ENCODE measurements at regions not wholly inside any gene's neighbourhood (a gene's known extent, or its start where the extent isn't known, plus 50 kb on each side); places are given as distances from the start of the nearest gene placed in this dataset.

- CTCF ChIA-PET = interaction anchor here (1.5 kb wide), 1 partner anchor 235 kb away, joined by 7 read pairs; no protein-coding TSS in a partner anchor
- H3K27me3 ChIP-seq (replicated peaks in 2 of 5; ENCODE audit: control insufficient read depth in 4 of 5, insufficient read depth in 5 of 5, low read length in 4 of 5) = no peaks in the 10 kb centered on the region
- 29% methylated on average over 9 of the region's 13 CpGs for WGBS (ENCODE audit: insufficient coverage)
- H3K4me3 ChIP-seq (ENCODE audit: control insufficient read depth in 1 of 7, extremely low read depth in 1 of 7, insufficient read depth in 4 of 7, low read depth in 2 of 7, low read length in 6 of 7) = peak overlapping the region in 4 of 7 experiments; percentile 3 to 56 (median 16)
- H3K27ac ChIP-seq (ENCODE audit: insufficient read depth in 1 of 2, low read depth in 1 of 2, low read length in 2 of 2, poor library complexity in 1 of 2, severe bottlenecking in 2 of 2) = no peak overlapping the region
- DNase-seq = no peak
- H3K9me3 ChIP-seq (ENCODE audit: control extremely low read depth in 1 of 5, control insufficient read depth in 4 of 5, insufficient read depth in 2 of 5, low read depth in 1 of 5, low read length in 4 of 5) = peaks cover 0 to 17% (median 5%) of the 10 kb centered on the region in 5 experiments
- POLR2A ChIA-PET = no interaction called here
- H3K4me1 ChIP-seq (ENCODE audit: control extremely low read depth in 1 of 4, control insufficient read depth in 4 of 4, insufficient read depth in 4 of 4, low read length in 3 of 4) = peaks cover 4 to 52% (median 41%) of the 10 kb centered on the region in 4 experiments
- H3K36me3 ChIP-seq (ENCODE audit: control insufficient read depth in 4 of 4, insufficient read depth in 4 of 4, low read length in 3 of 4) = no peaks in the 10 kb centered on the region
Measured at GRCh38 chr18:10284540-10285282, 169.7 kb upstream of the APCDD1 start.

GRCh38 chr18:10285283-10285640 lies 169.2 kb upstream of the APCDD1 start:
- Histone ChIP-seq H3K27me3 (replicated peaks in 2 of 5; ENCODE audit: control insufficient read depth in 4 of 5, insufficient read depth in 5 of 5, low read length in 4 of 5) (no peaks in the 10 kb centered on the region), H3K27ac (ENCODE audit: insufficient read depth in 1 of 2, low read depth in 1 of 2, low read length in 2 of 2, poor library complexity in 1 of 2, severe bottlenecking in 2 of 2) (no peak overlapping the region), H3K36me3 (ENCODE audit: control insufficient read depth in 4 of 4, insufficient read depth in 4 of 4, low read length in 3 of 4) (no peaks in the 10 kb centered on the region), H3K4me3 (ENCODE audit: control insufficient read depth in 1 of 7, extremely low read depth in 1 of 7, insufficient read depth in 4 of 7, low read depth in 2 of 7, low read length in 6 of 7) (peak overlapping the region in 3 of 7 experiments; percentile 3 to 24 (median 8)), H3K9me3 (ENCODE audit: control extremely low read depth in 1 of 5, control insufficient read depth in 4 of 5, insufficient read depth in 2 of 5, low read depth in 1 of 5, low read length in 4 of 5) (peaks cover 0 to 17% (median 5%) of the 10 kb centered on the region in 5 experiments), H3K4me1 (ENCODE audit: control extremely low read depth in 1 of 4, control insufficient read depth in 4 of 4, insufficient read depth in 4 of 4, low read length in 3 of 4) (peaks cover 4 to 58% (median 46%) of the 10 kb centered on the region in 4 experiments)
- no CpG with 5 or more reads among the region's 3 CpGs for WGBS (ENCODE audit: insufficient coverage)
- ChIA-PET POLR2A (no interaction called here), CTCF (interaction anchor here (1.5 kb wide), 1 partner anchor 235 kb away, joined by 7 read pairs; no protein-coding TSS in a partner anchor)
- peak; percentile 15 to 83 (median 73) for DNase-seq

- WGBS (ENCODE audit: insufficient coverage) = 83% methylated on average over 8 of the region's 8 CpGs
- Histone ChIP-seq H3K4me1 (ENCODE audit: control extremely low read depth in 1 of 4, control insufficient read depth in 4 of 4, insufficient read depth in 4 of 4, low read length in 3 of 4) (peaks cover 7 to 72% (median 59%) of the 10 kb centered on the region in 4 experiments), H3K27ac (ENCODE audit: insufficient read depth in 1 of 2, low read depth in 1 of 2, low read length in 2 of 2, poor library complexity in 1 of 2, severe bottlenecking in 2 of 2) (no peak overlapping the region), H3K4me3 (ENCODE audit: control insufficient read depth in 1 of 7, extremely low read depth in 1 of 7, insufficient read depth in 4 of 7, low read depth in 2 of 7, low read length in 6 of 7) (no peak overlapping the region), H3K27me3 (replicated peaks in 2 of 5; ENCODE audit: control insufficient read depth in 4 of 5, insufficient read depth in 5 of 5, low read length in 4 of 5) (no peaks in the 10 kb centered on the region), H3K36me3 (ENCODE audit: control insufficient read depth in 4 of 4, insufficient read depth in 4 of 4, low read length in 3 of 4) (no peaks in the 10 kb centered on the region), H3K9me3 (ENCODE audit: control extremely low read depth in 1 of 5, control insufficient read depth in 4 of 5, insufficient read depth in 2 of 5, low read depth in 1 of 5, low read length in 4 of 5) (peaks cover 0 to 17% (median 5%) of the 10 kb centered on the region in 5 experiments)
- ChIA-PET POLR2A (no interaction called here), CTCF (interaction anchor here (1.0 kb wide), 2 partner anchors 15 to 16 kb away, joined by 4 to 5 read pairs; no protein-coding TSS in a partner anchor)
- no peak for DNase-seq
Measured at GRCh38 chr18:10286580-10287150, 167.8 kb upstream of the APCDD1 start.

GRCh38 chr18:10289251-10289650 lies 165.2 kb upstream of the APCDD1 start:
- CTCF ChIA-PET = no interaction called here
- H3K27ac ChIP-seq (ENCODE audit: insufficient read depth in 1 of 2, low read depth in 1 of 2, low read length in 2 of 2, poor library complexity in 1 of 2, severe bottlenecking in 2 of 2) = no peak overlapping the region
- POLR2A ChIA-PET = no interaction called here
- H3K36me3 ChIP-seq (ENCODE audit: control insufficient read depth in 4 of 4, insufficient read depth in 4 of 4, low read length in 3 of 4) = no peaks in the 10 kb centered on the region
- peaks cover 3 to 61% (median 46%) of the 10 kb centered on the region in 4 experiments for H3K4me1 ChIP-seq (ENCODE audit: control extremely low read depth in 1 of 4, control insufficient read depth in 4 of 4, insufficient read depth in 4 of 4, low read length in 3 of 4)
- H3K27me3 ChIP-seq (replicated peaks in 2 of 5; ENCODE audit: control insufficient read depth in 4 of 5, insufficient read depth in 5 of 5, low read length in 4 of 5) = no peaks in the 10 kb centered on the region
- no peak for DNase-seq
- peaks cover 0 to 17% (median 5%) of the 10 kb centered on the region in 5 experiments for H3K9me3 ChIP-seq (ENCODE audit: control extremely low read depth in 1 of 5, control insufficient read depth in 4 of 5, insufficient read depth in 2 of 5, low read depth in 1 of 5, low read length in 4 of 5)
- no peak overlapping the region for H3K4me3 ChIP-seq (ENCODE audit: control insufficient read depth in 1 of 7, extremely low read depth in 1 of 7, insufficient read depth in 4 of 7, low read depth in 2 of 7, low read length in 6 of 7)
- 100% methylated on average over 3 of the region's 4 CpGs for WGBS (ENCODE audit: insufficient coverage)

GRCh38 chr18:10289951-10290637 lies 164.3 kb upstream of the APCDD1 start:
- peaks cover 3 to 54% (median 37%) of the 10 kb centered on the region in 4 experiments for H3K4me1 ChIP-seq (ENCODE audit: control extremely low read depth in 1 of 4, control insufficient read depth in 4 of 4, insufficient read depth in 4 of 4, low read length in 3 of 4)
- H3K36me3 ChIP-seq (ENCODE audit: control insufficient read depth in 4 of 4, insufficient read depth in 4 of 4, low read length in 3 of 4) = no peaks in the 10 kb centered on the region
- peak overlapping the region in 3 of 7 experiments; percentile 2 to 40 (median 32) for H3K4me3 ChIP-seq (ENCODE audit: control insufficient read depth in 1 of 7, extremely low read depth in 1 of 7, insufficient read depth in 4 of 7, low read depth in 2 of 7, low read length in 6 of 7)
- H3K9me3 ChIP-seq (ENCODE audit: control extremely low read depth in 1 of 5, control insufficient read depth in 4 of 5, insufficient read depth in 2 of 5, low read depth in 1 of 5, low read length in 4 of 5) = peaks cover 0 to 17% (median 5%) of the 10 kb centered on the region in 5 experiments
- peak; percentile 30 to 73 (median 68) for DNase-seq
- POLR2A ChIA-PET = no interaction called here
- CTCF ChIA-PET = interaction anchor here (1.2 kb wide), 1 partner anchor 9 kb away, joined by 3 read pairs; no protein-coding TSS in a partner anchor
- H3K27ac ChIP-seq (ENCODE audit: insufficient read depth in 1 of 2, low read depth in 1 of 2, low read length in 2 of 2, poor library complexity in 1 of 2, severe bottlenecking in 2 of 2) = peak overlapping the region; percentile 42 to 56
- H3K27me3 ChIP-seq (replicated peaks in 2 of 5; ENCODE audit: control insufficient read depth in 4 of 5, insufficient read depth in 5 of 5, low read length in 4 of 5) = no peaks in the 10 kb centered on the region
- WGBS (ENCODE audit: insufficient coverage) = 39% methylated on average over 7 of the region's 7 CpGs

- Histone ChIP-seq H3K9me3 (ENCODE audit: control extremely low read depth in 1 of 5, control insufficient read depth in 4 of 5, insufficient read depth in 2 of 5, low read depth in 1 of 5, low read length in 4 of 5) (peaks cover 0 to 17% (median 5%) of the 10 kb centered on the region in 5 experiments), H3K27ac (ENCODE audit: insufficient read depth in 1 of 2, low read depth in 1 of 2, low read length in 2 of 2, poor library complexity in 1 of 2, severe bottlenecking in 2 of 2) (peak overlapping the region; percentile 42 to 56), H3K4me1 (ENCODE audit: control extremely low read depth in 1 of 4, control insufficient read depth in 4 of 4, insufficient read depth in 4 of 4, low read length in 3 of 4) (peaks cover 3 to 50% (median 32%) of the 10 kb centered on the region in 4 experiments), H3K36me3 (ENCODE audit: control insufficient read depth in 4 of 4, insufficient read depth in 4 of 4, low read length in 3 of 4) (no peaks in the 10 kb centered on the region), H3K27me3 (replicated peaks in 2 of 5; ENCODE audit: control insufficient read depth in 4 of 5, insufficient read depth in 5 of 5, low read length in 4 of 5) (no peaks in the 10 kb centered on the region), H3K4me3 (ENCODE audit: control insufficient read depth in 1 of 7, extremely low read depth in 1 of 7, insufficient read depth in 4 of 7, low read depth in 2 of 7, low read length in 6 of 7) (peak overlapping the region in 2 of 7 experiments; percentile 2 to 32)
- peak in 2 of 3 donors; percentile 32 to 37 for DNase-seq
- CTCF ChIA-PET = interaction anchor here (1.2 kb wide), 1 partner anchor 10 kb away, joined by 3 read pairs; no protein-coding TSS in a partner anchor
- WGBS (ENCODE audit: insufficient coverage) = 77% methylated on average over 10 of the region's 11 CpGs
- POLR2A ChIA-PET = no interaction called here
Measured at GRCh38 chr18:10290638-10291235, 163.7 kb upstream of the APCDD1 start.

Measured in common myeloid progenitor, CD34-positive (primary cell).